SU-DHL-6 (cell line): ENCODE measurements at regions not wholly inside any gene's neighbourhood (a gene's known extent, or its start where the extent isn't known, plus 50 kb on each side); places are given as distances from the start of the nearest gene placed in this dataset.
"Not testable (repeated sequence)": the region's sequence is repeated elsewhere in the genome, so short reads cannot be mapped to it uniquely, and the experiment has no call there.

Experiments
- H2AFZ ChIP-seq: fragments of 200-600 bp; sonication (generic); 2 replicates; pipeline ENCODE4 v1.6.1; 2014; ENCODE audit warnings: low read depth, mild to moderate bottlenecking, moderate library complexity, mixed read lengths, antibody characterized with exemption, low read length; ENCODE audit not compliant: severe bottlenecking
- H3F3A ChIP-seq: fragments of 200-600 bp; shearing (Covaris generic); 2 replicates; pipeline ENCODE4 v1.6.0; 2016; ENCODE audit warnings: antibody characterized with exemption, mild to moderate bottlenecking; ENCODE audit not compliant: insufficient read depth
- H3K27ac ChIP-seq: fragments of 200-600 bp; sonication (generic); 2 replicates; pipeline ENCODE4 v1.5.1; 2016; ENCODE audit warnings: low read depth, mild to moderate bottlenecking, low read length, moderate library complexity, mixed read lengths
- H3K27me3 ChIP-seq: fragments of 200-600 bp; sonication (generic), shearing (Covaris generic); 2 replicates; pipeline ENCODE4 v1.6.0; 2014; ENCODE audit warnings: mild to moderate bottlenecking, low read length
- H3K36me3 ChIP-seq: fragments of 200-600 bp; sonication (generic); 2 replicates; pipeline ENCODE4 v1.6.1; 2014; ENCODE audit warnings: mild to moderate bottlenecking, low read length, mixed read lengths
- H3K4me2 ChIP-seq: fragments of 300-600, 200-600 bp; shearing (Covaris generic), sonication (generic); 2 replicates; pipeline ENCODE4 v1.6.0; 2014; ENCODE audit warnings: low read length, low read depth, mild to moderate bottlenecking; ENCODE audit not compliant: poor library complexity, severe bottlenecking
- H3K4me3 ChIP-seq: fragments of 200-600 bp; sonication (generic); 2 replicates; pipeline ENCODE4 v1.5.1; 2014; ENCODE audit warnings: antibody characterized with exemption, low read length, mild to moderate bottlenecking, mixed read lengths; ENCODE audit not compliant: insufficient read depth, poor library complexity, severe bottlenecking
- H3K79me2 ChIP-seq: fragments of 200-600 bp; sonication (generic); 2 replicates; pipeline ENCODE4 v1.6.1; 2014; ENCODE audit warnings: mild to moderate bottlenecking, low read length, moderate library complexity; ENCODE audit not compliant: insufficient read depth
- H3K9ac ChIP-seq: fragments of 200-600 bp; sonication (generic); 2 replicates; pipeline ENCODE4 v1.7.0; 2014; ENCODE audit warnings: mild to moderate bottlenecking, low read length
- H3K9me2 ChIP-seq: fragments of 200-600 bp; sonication (generic); replicated peaks from 2 replicates; pipeline ENCODE4 v1.6.1; 2014; ENCODE audit warnings: low read length; ENCODE audit not compliant: insufficient read depth
- H3K9me3 ChIP-seq: fragments of 200-600 bp; sonication (generic); 2 replicates; pipeline ENCODE4 v1.6.1; 2014; ENCODE audit warnings: low read length, mixed read lengths; ENCODE audit not compliant: insufficient read depth
- H4K20me1 ChIP-seq: fragments of 200-600 bp; sonication (generic); 2 replicates; pipeline ENCODE4 v1.6.1; 2014; ENCODE audit warnings: low read depth, mild to moderate bottlenecking, antibody characterized with exemption, low read length, moderate library complexity, mixed read lengths

DNA sequence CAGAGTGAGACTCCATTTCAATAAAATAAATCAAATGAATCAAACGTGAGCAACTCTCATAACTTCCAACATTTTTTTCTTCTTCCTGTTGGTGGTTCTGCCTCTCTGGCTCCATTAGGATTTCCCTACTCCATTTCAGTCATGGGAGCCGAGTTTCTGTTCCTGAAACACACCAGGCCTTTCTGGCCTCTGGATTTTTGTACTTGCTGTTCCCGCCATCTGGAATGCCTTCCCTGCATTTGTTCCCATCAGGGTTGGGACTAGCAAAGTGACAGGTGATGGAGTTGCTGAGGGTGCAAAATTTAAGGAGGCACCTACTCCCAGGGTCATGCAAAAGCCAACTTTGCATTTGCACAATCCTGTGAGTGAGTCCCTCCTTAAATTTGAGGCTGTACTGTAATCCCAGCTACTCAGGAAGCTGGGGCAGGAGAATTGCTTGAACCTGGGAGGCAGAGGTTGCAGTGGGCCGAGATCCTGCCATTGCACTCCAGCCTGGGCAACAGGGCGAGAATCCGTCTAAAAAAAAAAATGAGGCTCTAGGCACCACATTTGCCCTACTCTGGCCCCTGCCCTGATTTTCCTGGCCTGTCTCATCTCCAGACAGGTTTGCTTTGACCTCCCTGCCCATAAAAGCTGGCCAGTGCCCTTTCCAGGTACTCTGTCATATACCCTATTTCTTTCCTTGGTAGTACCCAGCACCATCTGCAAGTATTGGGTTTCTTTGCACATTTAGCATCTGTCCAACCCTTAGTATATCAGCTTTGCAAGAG is 93.4 kb upstream of the METTL9 start:
- Histone ChIP-seq H3K79me2 (peaks cover 75% of the 10 kb centered on the region), H3K27ac (peak overlapping the region; percentile 74), H3K4me2 (peak overlapping the region; percentile 75), H3F3A (peaks cover 35% of the 10 kb centered on the region)
- not testable (repeated sequence) for H3K9me2 ChIP-seq, H3K36me3 ChIP-seq, H3K9ac ChIP-seq, H4K20me1 ChIP-seq, H3K9me3 ChIP-seq, H3K27me3 ChIP-seq, H3K4me3 ChIP-seq, H2AFZ ChIP-seq

DNA sequence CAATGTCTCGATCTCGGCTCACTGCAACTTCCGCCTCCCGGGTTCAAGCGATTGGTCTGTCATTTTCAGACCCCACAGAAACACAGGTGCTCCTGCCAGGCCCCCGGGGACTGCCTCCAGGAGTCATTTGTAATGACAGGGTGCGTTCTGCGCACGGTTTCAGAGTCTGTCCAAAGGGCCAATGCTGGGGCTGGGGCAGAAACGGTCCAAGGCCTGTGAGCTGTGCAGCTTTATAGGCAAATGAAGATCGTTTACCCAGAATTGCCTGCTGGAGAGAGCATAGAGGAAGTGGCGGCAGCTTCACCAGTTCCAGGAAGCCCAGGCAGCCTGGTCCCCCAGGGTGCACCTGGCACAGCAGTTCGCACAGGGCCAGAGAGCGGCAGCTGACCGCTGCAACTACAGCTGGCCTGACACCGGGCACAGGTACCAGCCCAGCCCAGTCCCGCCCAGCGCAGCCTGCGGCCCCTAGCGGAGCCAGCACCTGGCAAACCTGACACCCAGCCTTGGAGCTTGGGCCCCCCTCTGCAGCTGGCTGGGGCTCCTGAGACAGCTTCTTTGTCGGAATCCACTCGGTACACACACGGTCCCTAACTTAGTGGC is 92.4 kb upstream of the METTL9 start:
- not testable (repeated sequence) for H4K20me1 ChIP-seq, H3K27me3 ChIP-seq, H3K9me3 ChIP-seq, H3K36me3 ChIP-seq, H2AFZ ChIP-seq, H3K9me2 ChIP-seq, H3K4me3 ChIP-seq
- Histone ChIP-seq H3K27ac (peak overlapping the region; percentile 74), H3F3A (peaks cover 35% of the 10 kb centered on the region), H3K79me2 (peaks cover 79% of the 10 kb centered on the region), H3K9ac (peak overlapping the region; percentile 52), H3K4me2 (peak overlapping the region; percentile 75)

DNA sequence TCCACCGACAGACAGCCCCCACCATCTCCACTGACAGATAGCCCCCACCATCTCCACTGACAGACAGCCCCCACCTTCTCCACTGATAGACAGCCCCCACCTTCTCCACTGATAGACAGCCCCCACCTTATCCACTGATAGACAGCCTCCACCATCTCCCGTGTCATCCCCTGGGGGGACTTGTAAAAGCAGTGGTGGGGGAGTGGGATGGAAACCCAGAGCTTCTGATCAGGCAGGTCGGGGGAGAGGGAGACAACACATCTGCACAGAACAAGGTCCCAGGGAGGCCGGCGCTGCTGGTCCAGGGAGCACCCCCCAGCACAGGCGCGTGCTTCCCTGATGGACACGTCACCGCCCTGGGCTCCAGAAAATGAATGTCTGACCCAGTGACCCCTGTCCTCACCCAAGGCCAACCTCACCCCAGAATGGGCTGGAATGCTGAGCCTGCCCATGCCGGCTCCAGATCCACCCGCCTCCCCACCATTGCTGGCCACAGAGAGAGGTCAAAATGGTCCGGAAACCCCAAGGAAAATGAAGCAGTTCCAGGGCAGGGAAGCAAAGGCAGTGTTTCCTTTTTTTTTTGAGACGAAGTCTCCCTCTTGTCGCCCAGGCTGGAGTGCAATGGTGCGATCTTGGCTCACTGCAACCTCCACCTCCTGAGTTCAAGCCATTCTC is 91.6 kb upstream of the METTL9 start:
- H3K36me3 ChIP-seq, H4K20me1 ChIP-seq, H3K9me3 ChIP-seq, H3K9me2 ChIP-seq, H3K27me3 ChIP-seq, H2AFZ ChIP-seq: not testable (repeated sequence)
- Histone ChIP-seq H3K4me2 (peak overlapping the region; percentile 75), H3K4me3 (peak overlapping the region; percentile 30), H3K9ac (peak overlapping the region; percentile 52), H3K79me2 (peaks cover 87% of the 10 kb centered on the region), H3K27ac (peak overlapping the region; percentile 74), H3F3A (peaks cover 35% of the 10 kb centered on the region)

DNA sequence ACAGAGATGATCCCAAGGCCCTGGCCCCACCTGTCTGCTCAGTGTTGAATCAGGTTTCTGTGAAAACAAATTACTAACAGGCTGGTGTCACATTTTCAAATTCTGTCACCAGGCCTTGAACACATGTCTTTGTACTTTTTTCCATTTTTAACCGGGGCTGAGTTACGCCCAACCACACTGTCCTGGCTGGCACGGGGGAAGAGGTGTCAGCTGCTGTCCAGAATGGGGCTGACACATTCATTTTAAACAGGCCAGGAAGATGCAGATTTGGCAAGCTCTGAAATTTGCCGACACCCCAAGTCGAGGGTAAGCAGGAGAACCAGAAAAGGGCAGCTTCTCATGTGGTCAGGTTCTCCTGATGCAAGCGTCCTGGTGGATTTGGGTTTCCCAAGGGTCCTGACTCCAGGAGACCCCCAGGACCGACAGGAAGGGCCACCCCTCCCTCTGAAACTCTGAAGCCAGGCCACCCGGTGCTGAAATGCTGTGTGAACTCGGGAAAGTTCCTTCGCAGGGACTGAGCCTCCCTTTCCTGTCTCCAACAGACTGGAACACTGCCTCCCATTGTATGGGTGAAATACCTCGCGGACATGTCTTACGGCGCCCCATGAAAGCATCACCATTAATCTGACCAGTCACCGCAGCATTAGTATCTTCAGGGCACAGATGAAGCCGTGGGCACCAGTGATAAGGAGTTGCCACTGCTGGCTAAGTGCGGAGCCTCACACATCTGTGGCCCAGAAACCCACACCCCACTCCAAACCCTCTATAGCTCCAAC is 90.5 kb upstream of the METTL9 start:
- not testable (repeated sequence) for H3K27me3 ChIP-seq, H2AFZ ChIP-seq, H3K36me3 ChIP-seq, H4K20me1 ChIP-seq, H3K9me3 ChIP-seq, H3K9ac ChIP-seq, H3K9me2 ChIP-seq, H3K4me3 ChIP-seq
- peaks cover 87% of the 10 kb centered on the region for H3K79me2 ChIP-seq
- peak overlapping the region; percentile 74 for H3K27ac ChIP-seq
- H3K4me2 ChIP-seq: peak overlapping the region; percentile 75
- H3F3A ChIP-seq: peaks cover 28% of the 10 kb centered on the region

DNA sequence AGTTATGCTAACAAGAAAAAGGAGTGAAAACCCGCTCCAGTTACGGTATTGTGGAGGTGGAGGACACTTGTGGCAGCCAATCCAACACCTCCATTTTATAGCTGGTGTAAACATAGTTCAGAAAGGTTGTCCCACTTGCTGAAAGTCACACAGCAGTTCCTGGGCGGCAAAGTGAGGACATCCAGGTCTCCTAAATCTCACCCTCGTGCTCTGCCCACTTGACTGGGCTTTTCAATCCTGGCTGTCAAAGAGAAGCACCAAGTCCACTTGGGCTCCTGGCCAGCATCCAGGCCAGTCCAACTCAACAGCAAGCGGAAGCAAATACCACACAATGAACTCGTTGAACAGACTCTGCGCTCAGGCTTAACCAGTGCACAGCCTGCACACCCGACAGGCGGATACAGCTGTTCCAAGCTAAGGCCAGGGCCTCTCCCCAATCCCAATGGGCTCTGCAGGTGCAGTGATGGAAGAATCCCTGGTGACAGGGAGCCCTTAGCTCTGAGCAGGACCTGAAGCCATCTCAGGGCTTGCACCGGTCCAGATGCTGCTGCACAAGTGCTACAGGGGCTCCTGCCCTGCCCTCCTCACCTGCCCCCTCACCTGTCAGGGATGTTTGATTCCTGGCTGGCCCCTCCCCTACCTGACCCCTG is 89.8 kb upstream of the METTL9 start:
- not testable (repeated sequence) for H3K4me3 ChIP-seq, H4K20me1 ChIP-seq, H3K9ac ChIP-seq, H3K9me2 ChIP-seq, H3K27me3 ChIP-seq, H3K36me3 ChIP-seq, H3K9me3 ChIP-seq, H2AFZ ChIP-seq, H3K27ac ChIP-seq
- Histone ChIP-seq H3K4me2 (peak overlapping the region; percentile 75), H3F3A (peaks cover 21% of the 10 kb centered on the region), H3K79me2 (peaks cover 87% of the 10 kb centered on the region)

DNA sequence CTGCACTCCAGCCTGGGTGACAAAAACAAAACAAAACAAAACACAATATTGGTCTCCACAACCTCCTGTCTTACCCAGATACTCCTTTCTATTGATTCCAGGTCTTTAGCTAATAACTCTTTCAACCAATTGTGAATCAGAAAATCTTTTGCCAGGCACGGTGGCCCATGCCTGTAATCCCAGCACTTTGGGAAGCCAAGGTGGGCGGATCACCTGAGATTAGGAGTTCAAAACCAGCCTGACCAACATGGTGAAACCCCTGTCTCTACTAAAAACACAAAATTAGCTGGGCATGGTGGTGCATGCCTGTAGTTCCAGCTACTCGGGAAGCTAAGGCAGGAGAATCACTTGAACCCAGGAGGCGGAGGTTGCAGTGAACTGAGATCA is 88.5 kb upstream of the METTL9 start:
- not testable (repeated sequence) for H3K36me3 ChIP-seq, H3K27ac ChIP-seq, H3K9me2 ChIP-seq, H3K4me2 ChIP-seq, H2AFZ ChIP-seq, H3K27me3 ChIP-seq, H4K20me1 ChIP-seq, H3K9me3 ChIP-seq, H3K9ac ChIP-seq, H3K4me3 ChIP-seq
- H3K79me2 ChIP-seq: peaks cover 91% of the 10 kb centered on the region
- peaks cover 21% of the 10 kb centered on the region for H3F3A ChIP-seq

DNA sequence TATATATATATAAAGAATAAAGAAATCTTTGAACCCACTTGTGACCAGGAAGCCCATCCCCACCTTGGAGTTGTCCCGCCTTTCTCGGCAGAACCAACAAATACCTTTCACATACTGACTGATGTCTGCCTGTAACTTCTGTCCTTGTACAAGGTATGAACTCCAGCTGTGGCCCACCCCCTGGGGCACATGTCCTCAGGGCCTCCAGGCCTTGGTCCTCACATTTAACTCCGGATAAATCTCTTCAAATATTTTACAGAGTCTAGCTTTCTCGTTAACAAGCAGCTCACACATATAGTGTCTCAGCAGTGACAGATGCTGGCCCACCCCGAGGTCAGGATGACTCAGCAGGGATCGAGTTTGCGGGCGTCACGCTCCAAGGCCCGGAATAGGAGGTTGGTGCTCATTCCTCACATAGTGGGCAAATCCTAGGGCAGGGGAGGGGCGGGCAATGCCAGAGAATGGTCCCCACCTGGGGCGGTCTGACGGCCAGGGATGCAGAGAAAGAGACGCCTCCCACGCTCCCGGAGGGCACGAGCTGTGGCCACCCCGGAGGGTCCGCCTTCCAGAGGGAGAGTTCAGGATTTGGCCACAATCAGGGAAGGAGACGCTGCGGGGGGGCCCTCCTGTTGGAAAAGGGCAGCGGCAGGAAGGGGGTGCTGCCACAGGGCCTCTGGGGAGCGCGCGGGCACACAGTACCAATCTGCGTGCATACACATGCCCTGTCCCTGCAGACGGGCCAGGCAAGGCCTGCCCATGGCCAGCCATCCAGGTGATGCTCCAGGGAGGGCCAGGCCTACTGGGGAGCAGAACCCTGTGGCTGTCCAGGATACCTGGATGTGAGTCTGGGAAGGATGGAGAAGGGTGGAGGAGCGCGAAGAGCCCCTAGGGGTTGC is 87.8 kb upstream of the METTL9 start:
- not testable (repeated sequence) for H3K4me2 ChIP-seq, H3K27ac ChIP-seq, H2AFZ ChIP-seq, H3K9ac ChIP-seq, H3K9me2 ChIP-seq, H3K4me3 ChIP-seq, H3K27me3 ChIP-seq, H4K20me1 ChIP-seq, H3K9me3 ChIP-seq, H3K36me3 ChIP-seq
- peaks cover 16% of the 10 kb centered on the region for H3F3A ChIP-seq
- H3K79me2 ChIP-seq: peaks cover 90% of the 10 kb centered on the region
